ENCODE measurements at regions not wholly inside any gene's neighbourhood (a gene's known extent, or its start where the extent isn't known, plus 50 kb on each side); places are given as distances from the start of the nearest gene placed in this dataset.
"Not testable (repeated sequence)": the region's sequence is repeated elsewhere in the genome, so short reads cannot be mapped to it uniquely, and the experiment has no call there.

- no peak for TF ChIP-seq CTCF (IDR thresholded peaks at IDR 0.05; ENCODE audit: extremely low read depth, missing control alignments)
- no peak for DNase-seq (ENCODE audit: low spot score)
Measured at GRCh38 chr22:23485490-23485889, 94.6 kb downstream of the IGLL1 start.

- no peak for TF ChIP-seq CTCF (IDR thresholded peaks at IDR 0.05; ENCODE audit: extremely low read depth, missing control alignments)
- no peak for DNase-seq (ENCODE audit: low spot score)
Measured at GRCh38 chr22:23484651-23485050, 95.4 kb downstream of the IGLL1 start.

- no peak for DNase-seq (ENCODE audit: low spot score)
- no peak for TF ChIP-seq CTCF (IDR thresholded peaks at IDR 0.05; ENCODE audit: extremely low read depth, missing control alignments)
Measured at GRCh38 chr22:23481369-23481768, 98.7 kb downstream of the IGLL1 start.

- no peak for DNase-seq (ENCODE audit: low spot score)
- no peak for TF ChIP-seq CTCF (IDR thresholded peaks at IDR 0.05; ENCODE audit: extremely low read depth, missing control alignments)
Measured at GRCh38 chr22:23478175-23478574, 101.9 kb downstream of the IGLL1 start.

- not testable (repeated sequence) for DNase-seq (ENCODE audit: low spot score)
Measured at GRCh38 chr22:23474531-23474930, 105.6 kb downstream of the IGLL1 start.

- DNase-seq (ENCODE audit: low spot score): no peak
- TF ChIP-seq CTCF (IDR thresholded peaks at IDR 0.05; ENCODE audit: extremely low read depth, missing control alignments): no peak
Measured at GRCh38 chr22:23473901-23474300, 106.2 kb downstream of the IGLL1 start.

- DNase-seq (ENCODE audit: low spot score): not testable (repeated sequence)
Measured at GRCh38 chr22:23472376-23472775, 107.7 kb downstream of the IGLL1 start.

GRCh38 chr22:23471698-23472097, 108.4 kb downstream of the IGLL1 start:
- TF ChIP-seq CTCF (IDR thresholded peaks at IDR 0.05; ENCODE audit: extremely low read depth, missing control alignments): no peak
- DNase-seq (ENCODE audit: low spot score): no peak
